Activated CD8-positive, alpha-beta memory T cell treated with anti-CD3 and anti-CD28 coated beads for 36 hours (primary cell): ENCODE measurements at regions not wholly inside any gene's neighbourhood (a gene's known extent, or its start where the extent isn't known, plus 50 kb on each side); places are given as distances from the start of the nearest gene placed in this dataset.

ENCODE experiments used
- CTCF ChIA-PET: fragments of 350-600 bp; sonication (Branson Sonifier 250); formaldehyde crosslinking; loops from one replicate; lab custom pipeline; 2021; ENCODE audit warnings: antibody characterized with exemption; lab: Charles Lee
- POLR2A ChIA-PET: fragments of 350-600 bp; sonication (Branson Sonifier 250); formaldehyde crosslinking; loops from one replicate; lab custom pipeline; 2021; ENCODE audit warnings: antibody characterized with exemption; lab: Charles Lee

GRCh38 chr16:64132190-64132589, 989.7 kb downstream of the CDH11 start:
- ChIA-PET POLR2A (no interaction called here), CTCF (no interaction called here)

- ChIA-PET CTCF (no interaction called here), POLR2A (no interaction called here)
Measured at GRCh38 chr16:64131423-64131822, 990.4 kb downstream of the CDH11 start.

GRCh38 chr16:64130140-64130539, 991.7 kb downstream of the CDH11 start:
- CTCF ChIA-PET, result no interaction called here
- POLR2A ChIA-PET, result no interaction called here

GRCh38 chr16:64122177-64122576, 999.7 kb downstream of the CDH11 start:
- CTCF ChIA-PET, result no interaction called here
- POLR2A ChIA-PET, result no interaction called here

GRCh38 chr16:64121473-64121872, 1000.4 kb downstream of the CDH11 start:
- ChIA-PET CTCF (no interaction called here), POLR2A (no interaction called here)

GRCh38 chr16:64116151-64116550, 1005.7 kb downstream of the CDH11 start:
- CTCF ChIA-PET, result no interaction called here

GRCh38 chr16:64109241-64109640, 1012.6 kb downstream of the CDH11 start:
- CTCF ChIA-PET, result no interaction called here

More at GRCh38 chr16:64116151-64116550, 1005.7 kb downstream of the CDH11 start:
- POLR2A ChIA-PET, result no interaction called here

GRCh38 chr16:64102654-64103053, 1019.2 kb downstream of the CDH11 start:
- POLR2A ChIA-PET, result no interaction called here
- CTCF ChIA-PET, result no interaction called here

More at GRCh38 chr16:64109241-64109640, 1012.6 kb downstream of the CDH11 start:
- POLR2A ChIA-PET, result no interaction called here

- POLR2A ChIA-PET, result no interaction called here
- CTCF ChIA-PET, result no interaction called here
Measured at GRCh38 chr16:64098451-64098850, 1023.4 kb downstream of the CDH11 start.

GRCh38 chr16:64096689-64097088, 1025.2 kb downstream of the CDH11 start:
- POLR2A ChIA-PET, result no interaction called here

GRCh38 chr16:64094992-64095634, 1026.8 kb downstream of the CDH11 start:
- CTCF ChIA-PET, result no interaction called here
- POLR2A ChIA-PET, result no interaction called here

More at GRCh38 chr16:64096689-64097088, 1025.2 kb downstream of the CDH11 start:
- CTCF ChIA-PET, result no interaction called here

GRCh38 chr16:64094181-64094965, 1027.5 kb downstream of the CDH11 start:
- ChIA-PET CTCF (no interaction called here), POLR2A (no interaction called here)

- ChIA-PET CTCF (no interaction called here), POLR2A (no interaction called here)
Measured at GRCh38 chr16:64092271-64092670, 1029.6 kb downstream of the CDH11 start.

GRCh38 chr16:64090327-64090726, 1031.5 kb downstream of the CDH11 start:
- CTCF ChIA-PET, result no interaction called here
- POLR2A ChIA-PET, result no interaction called here

GRCh38 chr16:64089697-64090096, 1032.2 kb downstream of the CDH11 start:
- POLR2A ChIA-PET, result no interaction called here
- CTCF ChIA-PET, result no interaction called here

GRCh38 chr16:64088838-64089237, 1033.0 kb downstream of the CDH11 start:
- POLR2A ChIA-PET, result no interaction called here
- CTCF ChIA-PET, result no interaction called here

GRCh38 chr16:64085296-64085695, 1036.6 kb downstream of the CDH11 start:
- CTCF ChIA-PET, result no interaction called here
- POLR2A ChIA-PET, result no interaction called here

- ChIA-PET CTCF (no interaction called here), POLR2A (no interaction called here)
Measured at GRCh38 chr16:64084706-64085105, 1037.2 kb downstream of the CDH11 start.

GRCh38 chr16:64083428-64084129, 1038.3 kb downstream of the CDH11 start:
- POLR2A ChIA-PET, result no interaction called here
- CTCF ChIA-PET, result no interaction called here

- ChIA-PET POLR2A (no interaction called here), CTCF (no interaction called here)
Measured at GRCh38 chr16:64077242-64077641, 1044.6 kb downstream of the CDH11 start.

GRCh38 chr16:64074706-64075105, 1047.2 kb downstream of the CDH11 start:
- ChIA-PET POLR2A (no interaction called here), CTCF (no interaction called here)
